CD4-positive, alpha-beta T cell (primary cell): ENCODE measurements at regions not wholly inside any gene's neighbourhood (a gene's known extent, or its start where the extent isn't known, plus 50 kb on each side); places are given as distances from the start of the nearest gene placed in this dataset.

ENCODE experiments used
- ATAC-seq: fragments of 200-7000 bp; cut with Tn5 transposase; one replicate; pipeline ENCODE4 v1.10.0; 2022; ENCODE audit warnings: mild to moderate bottlenecking; ENCODE audit not compliant: poor library complexity
- CTCF ChIA-PET: fragments of 350-600 bp; sonication (Branson Sonifier 250); formaldehyde crosslinking; loops from one replicate; lab custom pipeline; 2021; ENCODE audit warnings: antibody characterized with exemption, inconsistent platforms; lab: Charles Lee
- POLR2A ChIA-PET: fragments of 350-600 bp; sonication (Branson Sonifier 250); formaldehyde crosslinking; loops from one replicate; lab custom pipeline; 2021; ENCODE audit warnings: antibody characterized with exemption, inconsistent platforms; lab: Charles Lee
- DNase-seq, 14 experiments: peaks; one replicate each; pipeline ENCODE4 v3.0.0-alpha.2; 2013 to 2020; ENCODE audit warnings: mixed read lengths in 2 of 14
- H3K27ac ChIP-seq, 2 donors: one replicate each; pipeline versions ENCODE4 v1.5.1 to v1.7.0; 2013; ENCODE audit warnings: low read length in 2 of 2, low read depth in 1 of 2, mild to moderate bottlenecking in 1 of 2
- H3K27me3 ChIP-seq, 2 experiments: 1 replicate in 1 of 2; 2 replicates in 1 of 2; pipeline versions ENCODE4 v1.6.1 to v1.7.0; 2013; ENCODE audit warnings: low read length in 2 of 2, control low read depth in 1 of 2, mild to moderate bottlenecking in 1 of 2, moderate library complexity in 1 of 2; ENCODE audit not compliant: insufficient read depth in 2 of 2, control insufficient read depth in 1 of 2
- H3K36me3 ChIP-seq: one replicate; pipeline ENCODE4 v1.6.1; 2013; ENCODE audit warnings: low read length, control low read depth; ENCODE audit not compliant: insufficient read depth
- H3K4me1 ChIP-seq: one replicate; pipeline ENCODE4 v1.6.1; 2013; ENCODE audit warnings: low read length, control low read depth; ENCODE audit not compliant: insufficient read depth
- H3K4me3 ChIP-seq: one replicate; pipeline ENCODE4 v1.5.1; 2013; ENCODE audit warnings: mild to moderate bottlenecking, low read length, moderate library complexity
- H3K9me3 ChIP-seq, 2 experiments: 1 replicate in 1 of 2; 2 replicates in 1 of 2; pipeline versions ENCODE4 v1.6.1 to v1.7.0; 2013; ENCODE audit warnings: low read length in 2 of 2, mild to moderate bottlenecking in 2 of 2, control low read depth in 1 of 2, moderate library complexity in 1 of 2; ENCODE audit not compliant: control insufficient read depth in 1 of 2, insufficient read depth in 1 of 2
- H3K27ac Mint-ChIP-seq: one replicate; pipeline ENCODE4 v1.8.0; 2020; ENCODE audit warnings: mixed read lengths
- H3K27me3 Mint-ChIP-seq: one replicate; pipeline ENCODE4 v1.8.0; 2021; ENCODE audit warnings: mixed read lengths
- H3K36me3 Mint-ChIP-seq: one replicate; pipeline ENCODE4 v1.8.0; 2021; ENCODE audit warnings: low read depth, mixed read lengths
- H3K4me1 Mint-ChIP-seq: one replicate; pipeline ENCODE4 v1.8.0; 2021; ENCODE audit warnings: low read depth, mixed read lengths
- H3K4me3 Mint-ChIP-seq: one replicate; pipeline ENCODE4 v1.8.0; 2020; ENCODE audit warnings: mild to moderate bottlenecking, mixed read lengths
- H3K9me3 Mint-ChIP-seq: one replicate; pipeline ENCODE4 v1.8.0; 2020; ENCODE audit warnings: mixed read lengths
- CTCF ChIP-seq: fragments of 200-600 bp; IDR thresholded peaks from one replicate; pipeline ENCODE4 v1.8.0; 2022; ENCODE audit warnings: antibody characterized with exemption, mild to moderate bottlenecking
- intact Hi-C, 2 experiments: fragments of 100-400 bp; cut with DNase I in 1 of 2; cut with micrococcal nuclease in 1 of 2; formaldehyde crosslinking; loops; one replicate each; pipeline versions ENCODE4 v1.15.1 to v1.9.0; 2023 to 2025; cut with DNase I, micrococcal nuclease

GRCh38 chr16:59941594-59941993 is 1207.5 kb upstream of the GOT2 start:
- Mint-ChIP-seq H3K27ac (no peak overlapping the region), H3K4me1 (no peaks in the 10 kb centered on the region), H3K27me3 (no peaks in the 10 kb centered on the region), H3K4me3 (no peak overlapping the region), H3K9me3 (peaks cover 11% of the 10 kb centered on the region), H3K36me3 (no peaks in the 10 kb centered on the region)
- CTCF ChIA-PET, result no interaction called here
- no peaks in the 10 kb centered on the region for H3K27me3 ChIP-seq
- no peak overlapping the region for H3K27ac ChIP-seq
- no peaks in the 10 kb centered on the region for H3K36me3 ChIP-seq
- intact Hi-C loops, result no loop called here
- ATAC-seq (no peak), DNase-seq (no peak)
- no peak overlapping the region for H3K4me3 ChIP-seq
- H3K4me1 ChIP-seq, result no peaks in the 10 kb centered on the region
- peaks cover 3 to 5% of the 10 kb centered on the region in 2 experiments for H3K9me3 ChIP-seq
- POLR2A ChIA-PET, result no interaction called here
- TF ChIP-seq CTCF, result no peak

DNA sequence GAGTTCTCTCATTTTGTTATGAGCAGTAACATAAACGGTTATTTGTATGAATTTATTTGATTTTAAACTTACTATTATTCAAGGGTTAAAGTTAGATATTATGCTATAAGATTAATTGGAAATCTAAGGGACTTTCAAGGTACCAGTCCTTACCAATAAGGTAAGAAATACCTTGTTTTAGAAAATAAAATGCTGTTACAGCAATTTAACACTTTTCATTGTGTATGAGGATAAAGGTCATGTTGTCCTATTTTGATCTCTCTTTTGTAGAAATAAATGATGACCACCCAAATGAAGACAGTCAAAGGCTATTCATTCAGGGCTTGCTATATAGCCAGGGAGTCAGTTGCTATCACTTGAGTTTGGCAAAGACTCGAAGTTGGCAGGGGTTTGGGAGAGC is 1185.9 kb upstream of the GOT2 start:
- intact Hi-C loops, result no loop called here
- no peaks in the 10 kb centered on the region for H3K4me1 Mint-ChIP-seq
- H3K36me3 Mint-ChIP-seq, result no peaks in the 10 kb centered on the region
- peaks cover 18% of the 10 kb centered on the region for H3K9me3 Mint-ChIP-seq
- Histone ChIP-seq H3K4me3 (no peak overlapping the region), H3K27me3 (no peaks in the 10 kb centered on the region), H3K9me3 (peaks cover 0 to 3% of the 10 kb centered on the region in 2 experiments), H3K4me1 (no peaks in the 10 kb centered on the region), H3K36me3 (no peaks in the 10 kb centered on the region), H3K27ac (no peak overlapping the region)
- TF ChIP-seq CTCF, result no peak
- H3K27ac Mint-ChIP-seq, result no peak overlapping the region
- ChIA-PET CTCF (no interaction called here), POLR2A (no interaction called here)
- DNase-seq (no peak), ATAC-seq (no peak)
- no peaks in the 10 kb centered on the region for H3K27me3 Mint-ChIP-seq
- H3K4me3 Mint-ChIP-seq, result no peak overlapping the region

DNA sequence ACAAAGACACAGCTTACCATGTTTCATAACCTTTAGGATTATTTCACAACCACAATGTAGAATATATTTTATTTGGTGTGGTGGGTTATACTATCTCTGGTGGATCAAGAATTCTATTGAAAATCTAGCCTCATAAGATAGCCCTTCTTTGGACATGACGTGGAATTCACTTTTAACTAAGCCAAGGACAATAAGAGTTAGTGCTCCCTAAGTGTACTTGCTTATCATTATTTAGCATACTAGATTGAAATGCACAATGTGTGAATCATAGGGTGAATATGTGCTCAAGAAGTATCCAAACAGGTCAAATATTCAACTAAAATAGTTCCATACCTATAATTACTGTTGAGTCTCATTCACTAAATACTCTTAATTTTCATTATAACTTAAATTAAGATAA is 1179.5 kb upstream of the GOT2 start:
- no peaks in the 10 kb centered on the region for H3K36me3 ChIP-seq
- Mint-ChIP-seq H3K36me3 (no peaks in the 10 kb centered on the region), H3K4me1 (no peaks in the 10 kb centered on the region), H3K27ac (no peak overlapping the region), H3K4me3 (no peak overlapping the region), H3K27me3 (no peaks in the 10 kb centered on the region), H3K9me3 (peaks cover 22% of the 10 kb centered on the region)
- no peak for TF ChIP-seq CTCF
- no peak for DNase-seq
- peaks cover 0 to 3% of the 10 kb centered on the region in 2 experiments for H3K9me3 ChIP-seq
- ChIA-PET CTCF (no interaction called here), POLR2A (no interaction called here)
- intact Hi-C loops, result no loop called here
- no peak overlapping the region for H3K4me3 ChIP-seq
- no peaks in the 10 kb centered on the region for H3K4me1 ChIP-seq
- ATAC-seq, result no peak
- H3K27me3 ChIP-seq, result no peaks in the 10 kb centered on the region
- H3K27ac ChIP-seq, result no peak overlapping the region
